ENCODE measurements at regions not wholly inside any gene's neighbourhood (a gene's known extent, or its start where the extent isn't known, plus 50 kb on each side); places are given as distances from the start of the nearest gene placed in this dataset.

GRCh38 chr7:153567426-153567825 is 484.8 kb upstream of the DPP6 start:
- Histone ChIP-seq H3K4ac (ENCODE audit: low read depth, low read length) (no peak overlapping the region), H2BK20ac (ENCODE audit: low read depth, low read length) (no peak overlapping the region), H3K18ac (ENCODE audit: low read depth, low read length) (no peak overlapping the region), H3K14ac (replicated peaks; ENCODE audit: low read depth, low read length) (no peak overlapping the region), H2BK5ac (ENCODE audit: low read depth, low read length, poor library complexity, severe bottlenecking) (no peak overlapping the region), H3K36me3 (ENCODE audit: control insufficient read depth, insufficient read depth, low read length) (no peaks in the 10 kb centered on the region), H4K5ac (ENCODE audit: low read depth, low read length) (no peak overlapping the region), H3K9me1 (ENCODE audit: insufficient read depth, low read length) (no peaks in the 10 kb centered on the region), H3K9ac (ENCODE audit: low read depth, low read length) (no peak overlapping the region), H3K79me1 (ENCODE audit: low read depth in 1 of 2, low read length in 2 of 2) (no peaks in the 10 kb centered on the region), H2BK15ac (ENCODE audit: low read depth, low read length) (no peak overlapping the region), H4K20me1 (ENCODE audit: insufficient read depth, low read length) (no peaks in the 10 kb centered on the region), H3K27ac (ENCODE audit: insufficient read depth, low read length) (no peak overlapping the region), H3K27me3 (ENCODE audit: control insufficient read depth, insufficient read depth, low read length) (no peaks in the 10 kb centered on the region), H3K4me3 (ENCODE audit: insufficient read depth, low read depth, low read length) (no peak overlapping the region), H2BK120ac (ENCODE audit: low read depth, low read length) (no peak overlapping the region), H2AK9ac (replicated peaks; ENCODE audit: low read depth, low read length, poor library complexity) (no peak overlapping the region), H4K8ac (ENCODE audit: low read depth in 2 of 2, low read length in 2 of 2) (no peak overlapping the region), H4K91ac (ENCODE audit: insufficient read depth, low read depth, low read length) (no peak overlapping the region), H3K4me1 (ENCODE audit: control insufficient read depth, insufficient read depth, low read length) (no peaks in the 10 kb centered on the region), H3K56ac (ENCODE audit: extremely low read depth, insufficient read depth, low read length) (no peak overlapping the region), H3K9me3 (ENCODE audit: control insufficient read depth, insufficient read depth, low read length) (peaks cover 17% of the 10 kb centered on the region), H3K23ac (ENCODE audit: low read depth, low read length) (no peak overlapping the region), H2AFZ (replicated peaks; ENCODE audit: low read length, poor library complexity) (no peak overlapping the region), H2AK5ac (ENCODE audit: low read depth, low read length) (no peak overlapping the region), H3K4me2 (ENCODE audit: low read depth, low read length) (no peak overlapping the region)
- ChIA-PET POLR2A (ENCODE audit: unreplicated experiment) (no interaction called here), CTCF (no interaction called here)
- dilution Hi-C loops (cut with HindIII; ENCODE audit: low sequenced_read_pairs, unreplicated experiment) (no loop called here), in situ Hi-C loops (cut with MboI; ENCODE audit: low sequenced_read_pairs) (no loop called here), intact Hi-C loops (cut with micrococcal nuclease) (no loop called here)
- ATAC-seq (ENCODE audit: low read depth) (no peak), DNase-seq (no peak)
- WGBS, 2 experiments (ENCODE audit: extremely low coverage in 2 of 2, insufficient read length in 1 of 2), result 0% methylated on average over 1 of the region's 5 CpGs; no CpG with 5 or more reads in 1 of the 2 experiments
- BruUV-seq (replicated peaks), result no TSS peak
- TF ChIP-seq MXI1 (IDR thresholded peaks at IDR 0.05; ENCODE audit: borderline replicate concordance, low read depth, low read length), result no peak
- TF ChIP-seq POLR2A (IDR thresholded peaks at IDR 0.05; ENCODE audit: low read depth, low read length), result no peak
- no peak for TF ChIP-seq MAFK (IDR thresholded peaks at IDR 0.05; ENCODE audit: low read depth, low read length)
- TF ChIP-seq USF2 (IDR thresholded peaks at IDR 0.05; ENCODE audit: low read depth, low read length), result no peak
- no peak for TF ChIP-seq RAD21 (IDR thresholded peaks at IDR 0.05; ENCODE audit: low read length)
- TF ChIP-seq CEBPB (IDR thresholded peaks at IDR 0.05; ENCODE audit: low read depth, low read length), result no peak
- TF ChIP-seq CHD1 (IDR thresholded peaks at IDR 0.05; ENCODE audit: low read depth, low read length), result no peak
- no peak for TF ChIP-seq NFE2L2 (IDR thresholded peaks at IDR 0.05; ENCODE audit: low read depth, low read length)
- TF ChIP-seq SMC3 (IDR thresholded peaks at IDR 0.05; ENCODE audit: low read depth, low read length), result no peak
- TF ChIP-seq RFX5 (IDR thresholded peaks at IDR 0.05; ENCODE audit: low read depth, low read length), result no peak
- no peak for TF ChIP-seq ELK1 (IDR thresholded peaks at IDR 0.05; ENCODE audit: borderline replicate concordance, low read depth, low read length)
- no peak for TF ChIP-seq BHLHE40 (IDR thresholded peaks at IDR 0.05; ENCODE audit: low read depth, low read length)
- TF ChIP-seq FOS (IDR thresholded peaks at IDR 0.05; ENCODE audit: low read depth, low read length), result no peak
- TF ChIP-seq CTCF (conservative IDR thresholded peaks at IDR 0.05; ENCODE audit: low read depth, low read length), result no peak
- no peak for TF ChIP-seq MAZ (IDR thresholded peaks at IDR 0.05; ENCODE audit: borderline replicate concordance, low read depth, low read length)
- TF ChIP-seq RCOR1 (IDR thresholded peaks at IDR 0.05; ENCODE audit: insufficient replicate concordance, low read length), result no peak
